ENCODE measurements at regions not wholly inside any gene's neighbourhood (a gene's known extent, or its start where the extent isn't known, plus 50 kb on each side); places are given as distances from the start of the nearest gene placed in this dataset.
"Not testable (repeated sequence)": the region's sequence is repeated elsewhere in the genome, so short reads cannot be mapped to it uniquely, and the experiment has no call there.

- intact Hi-C loops (cut with DNase I), result no loop called here
- Histone ChIP-seq H3K27me3 (replicated peaks; ENCODE audit: insufficient read depth) (no peaks in the 10 kb centered on the region), H3K36me3 (no peaks in the 10 kb centered on the region), H3K4me1 (replicated peaks) (no peaks in the 10 kb centered on the region), H3K27ac (no peak overlapping the region), H3K4me3 (no peak overlapping the region), H3K9me3 (no peaks in the 10 kb centered on the region)
- no peak for TF ChIP-seq POLR2A (IDR thresholded peaks at IDR 0.05)
- peak in 1 of 4 experiments; percentile 13 for TF ChIP-seq CTCF (IDR thresholded peaks at IDR 0.05)
- no peak for DNase-seq (ENCODE audit: low spot score)
Observed at GRCh38 chrX:69424161-69424560, 80.0 kb upstream of the NALF2 start.

GRCh38 chrX:69422208-69422607 lies 81.9 kb upstream of the NALF2 start:
- H3K27me3 ChIP-seq (replicated peaks; ENCODE audit: insufficient read depth); H3K4me3 ChIP-seq; intact Hi-C loops (cut with DNase I); DNase-seq (ENCODE audit: low spot score); H3K27ac ChIP-seq; H3K9me3 ChIP-seq; H3K4me1 ChIP-seq (replicated peaks); H3K36me3 ChIP-seq: not testable (repeated sequence)
- WGBS, result no CpG with 5 or more reads among the region's 19 CpGs

GRCh38 chrX:69415698-69416097 lies 88.4 kb upstream of the NALF2 start:
- Histone ChIP-seq H3K9me3 (no peaks in the 10 kb centered on the region), H3K27ac (no peak overlapping the region), H3K27me3 (replicated peaks; ENCODE audit: insufficient read depth) (no peaks in the 10 kb centered on the region), H3K4me1 (replicated peaks) (no peaks in the 10 kb centered on the region), H3K4me3 (no peak overlapping the region), H3K36me3 (no peaks in the 10 kb centered on the region)
- 100% methylated on average over 1 of the region's 1 CpG for WGBS
- no peak for TF ChIP-seq POLR2AphosphoS5 (IDR thresholded peaks at IDR 0.05)
- DNase-seq (ENCODE audit: low spot score), result no peak
- intact Hi-C loops (cut with DNase I), result no loop called here

- intact Hi-C loops (cut with DNase I), result no loop called here
- Histone ChIP-seq H3K27me3 (replicated peaks; ENCODE audit: insufficient read depth) (no peaks in the 10 kb centered on the region), H3K27ac (no peak overlapping the region), H3K4me1 (replicated peaks) (no peaks in the 10 kb centered on the region), H3K9me3 (no peaks in the 10 kb centered on the region), H3K36me3 (no peaks in the 10 kb centered on the region), H3K4me3 (no peak overlapping the region)
- no peak for DNase-seq (ENCODE audit: low spot score)
- TF ChIP-seq CTCF (IDR thresholded peaks at IDR 0.05) (no peak), POLR2A (IDR thresholded peaks at IDR 0.05) (no peak), POLR2AphosphoS5 (IDR thresholded peaks at IDR 0.05) (no peak)
- WGBS, result 94% methylated on average over 3 of the region's 3 CpGs
Observed at GRCh38 chrX:69412661-69413060, 91.5 kb upstream of the NALF2 start.

- Histone ChIP-seq H3K4me3 (no peak overlapping the region), H3K36me3 (no peaks in the 10 kb centered on the region), H3K27me3 (replicated peaks; ENCODE audit: insufficient read depth) (no peaks in the 10 kb centered on the region), H3K4me1 (replicated peaks) (no peaks in the 10 kb centered on the region), H3K27ac (no peak overlapping the region), H3K9me3 (no peaks in the 10 kb centered on the region)
- intact Hi-C loops (cut with DNase I), result no loop called here
- no peak for TF ChIP-seq POLR2AphosphoS5 (IDR thresholded peaks at IDR 0.05)
- no peak for TF ChIP-seq CTCF (IDR thresholded peaks at IDR 0.05)
- TF ChIP-seq POLR2A (IDR thresholded peaks at IDR 0.05), result no peak
- no peak for DNase-seq (ENCODE audit: low spot score)
Observed at GRCh38 chrX:69398881-69399280, 105.2 kb upstream of the NALF2 start.

GRCh38 chrX:69396916-69397315 lies 107.2 kb upstream of the NALF2 start:
- DNase-seq (ENCODE audit: low spot score), result no peak
- Histone ChIP-seq H3K4me1 (replicated peaks) (no peaks in the 10 kb centered on the region), H3K36me3 (no peaks in the 10 kb centered on the region), H3K4me3 (no peak overlapping the region), H3K27ac (no peak overlapping the region), H3K9me3 (no peaks in the 10 kb centered on the region), H3K27me3 (replicated peaks; ENCODE audit: insufficient read depth) (no peaks in the 10 kb centered on the region)
- TF ChIP-seq POLR2A (IDR thresholded peaks at IDR 0.05), result no peak
- no peak for TF ChIP-seq POLR2AphosphoS5 (IDR thresholded peaks at IDR 0.05)
- no peak for TF ChIP-seq CTCF (IDR thresholded peaks at IDR 0.05)
- WGBS, result 55% methylated on average over 4 of the region's 4 CpGs
- intact Hi-C loops (cut with DNase I), result no loop called here
